HG03457 (cell line): ENCODE measurements at regions not wholly inside any gene's neighbourhood (a gene's known extent, or its start where the extent isn't known, plus 50 kb on each side); places are given as distances from the start of the nearest gene placed in this dataset.

Experiments used
- ATAC-seq: cut with Tn5 transposase; IDR thresholded peaks from one replicate; pipeline ENCODE4 v1.9.1; 2021; ENCODE audit warnings: moderate number of reproducible peaks; ENCODE audit not compliant: unreplicated experiment

- no peak for ATAC-seq
Observed at GRCh38 chr2:42942214-42942989, 150.0 kb upstream of the HAAO start.

GRCh38 chr2:42941633-42942176 lies 149.3 kb upstream of the HAAO start:
- no peak for ATAC-seq

- ATAC-seq, result no peak
Observed at GRCh38 chr2:42939411-42940206, 147.2 kb upstream of the HAAO start.

- no peak for ATAC-seq
Observed at GRCh38 chr2:42938671-42939370, 146.4 kb upstream of the HAAO start.

- ATAC-seq, result no peak
Observed at GRCh38 chr2:42937171-42937875, 144.9 kb upstream of the HAAO start.

GRCh38 chr2:42935692-42936671 lies 143.6 kb upstream of the HAAO start:
- ATAC-seq, result no peak

GRCh38 chr2:42934580-42935186 lies 142.3 kb upstream of the HAAO start:
- ATAC-seq, result no peak

GRCh38 chr2:42933824-42934254 lies 141.5 kb upstream of the HAAO start:
- no peak for ATAC-seq

- no peak for ATAC-seq
Observed at GRCh38 chr2:42932271-42933151, 140.1 kb upstream of the HAAO start.

GRCh38 chr2:42931818-42932195 lies 139.4 kb upstream of the HAAO start:
- ATAC-seq, result no peak

GRCh38 chr2:42931146-42931817 lies 138.9 kb upstream of the HAAO start:
- no peak for ATAC-seq

GRCh38 chr2:42930025-42930581 lies 137.7 kb upstream of the HAAO start:
- no peak for ATAC-seq

GRCh38 chr2:42929546-42930024 lies 137.2 kb upstream of the HAAO start:
- ATAC-seq, result no peak

- no peak for ATAC-seq
Observed at GRCh38 chr2:42928692-42929545, 136.5 kb upstream of the HAAO start.

- ATAC-seq, result no peak
Observed at GRCh38 chr2:42928161-42928691, 135.8 kb upstream of the HAAO start.
